ENCODE measurements at regions not wholly inside any gene's neighbourhood (a gene's known extent, or its start where the extent isn't known, plus 50 kb on each side); places are given as distances from the start of the nearest gene placed in this dataset.

DNA sequence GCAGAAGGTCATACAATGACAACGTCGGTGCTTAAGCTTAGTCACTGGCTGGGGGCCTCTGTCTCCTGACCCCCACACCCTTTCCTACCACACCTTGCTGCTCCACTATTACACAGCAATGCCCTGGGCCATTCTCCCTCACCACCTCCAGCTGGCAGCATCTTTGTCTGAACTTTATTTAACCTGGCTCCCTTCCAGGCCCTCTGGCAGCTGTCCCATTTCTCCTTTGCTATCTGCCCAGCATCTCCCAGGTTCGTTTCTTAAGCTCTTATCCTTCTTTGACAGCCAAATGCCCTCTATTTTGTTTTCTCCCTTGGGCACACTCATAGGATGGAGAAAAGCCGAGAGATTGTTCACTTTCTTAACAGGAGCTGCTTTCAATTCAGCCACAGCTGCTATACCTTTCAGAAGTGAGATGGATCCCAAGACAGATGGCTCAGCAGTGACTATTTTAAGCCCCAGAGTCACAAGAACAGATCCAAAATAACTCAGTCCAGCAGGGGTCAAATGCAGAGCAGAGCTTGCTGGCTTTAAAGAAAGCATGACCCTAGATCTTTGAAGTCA lies 1277.1 kb upstream of the AUTS2 start:
- TF ChIP-seq, protein P1, sequence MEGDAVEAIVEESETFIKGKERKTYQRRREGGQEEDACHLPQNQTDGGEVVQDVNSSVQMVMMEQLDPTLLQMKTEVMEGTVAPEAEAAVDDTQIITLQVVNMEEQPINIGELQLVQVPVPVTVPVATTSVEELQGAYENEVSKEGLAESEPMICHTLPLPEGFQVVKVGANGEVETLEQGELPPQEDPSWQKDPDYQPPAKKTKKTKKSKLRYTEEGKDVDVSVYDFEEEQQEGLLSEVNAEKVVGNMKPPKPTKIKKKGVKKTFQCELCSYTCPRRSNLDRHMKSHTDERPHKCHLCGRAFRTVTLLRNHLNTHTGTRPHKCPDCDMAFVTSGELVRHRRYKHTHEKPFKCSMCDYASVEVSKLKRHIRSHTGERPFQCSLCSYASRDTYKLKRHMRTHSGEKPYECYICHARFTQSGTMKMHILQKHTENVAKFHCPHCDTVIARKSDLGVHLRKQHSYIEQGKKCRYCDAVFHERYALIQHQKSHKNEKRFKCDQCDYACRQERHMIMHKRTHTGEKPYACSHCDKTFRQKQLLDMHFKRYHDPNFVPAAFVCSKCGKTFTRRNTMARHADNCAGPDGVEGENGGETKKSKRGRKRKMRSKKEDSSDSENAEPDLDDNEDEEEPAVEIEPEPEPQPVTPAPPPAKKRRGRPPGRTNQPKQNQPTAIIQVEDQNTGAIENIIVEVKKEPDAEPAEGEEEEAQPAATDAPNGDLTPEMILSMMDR (tag by site-specific recombination; IDR thresholded peaks at IDR 0.05), result no peak
- TF ChIP-seq ZNF366 (tag by site-specific recombination; conservative IDR thresholded peaks at IDR 0.05), result no peak
- TF ChIP-seq, protein P2, sequence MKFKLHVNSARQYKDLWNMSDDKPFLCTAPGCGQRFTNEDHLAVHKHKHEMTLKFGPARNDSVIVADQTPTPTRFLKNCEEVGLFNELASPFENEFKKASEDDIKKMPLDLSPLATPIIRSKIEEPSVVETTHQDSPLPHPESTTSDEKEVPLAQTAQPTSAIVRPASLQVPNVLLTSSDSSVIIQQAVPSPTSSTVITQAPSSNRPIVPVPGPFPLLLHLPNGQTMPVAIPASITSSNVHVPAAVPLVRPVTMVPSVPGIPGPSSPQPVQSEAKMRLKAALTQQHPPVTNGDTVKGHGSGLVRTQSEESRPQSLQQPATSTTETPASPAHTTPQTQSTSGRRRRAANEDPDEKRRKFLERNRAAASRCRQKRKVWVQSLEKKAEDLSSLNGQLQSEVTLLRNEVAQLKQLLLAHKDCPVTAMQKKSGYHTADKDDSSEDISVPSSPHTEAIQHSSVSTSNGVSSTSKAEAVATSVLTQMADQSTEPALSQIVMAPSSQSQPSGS (tag by site-specific recombination; IDR thresholded peaks at IDR 0.05; ENCODE audit: low read depth), result no peak
- TF ChIP-seq, protein P3, sequence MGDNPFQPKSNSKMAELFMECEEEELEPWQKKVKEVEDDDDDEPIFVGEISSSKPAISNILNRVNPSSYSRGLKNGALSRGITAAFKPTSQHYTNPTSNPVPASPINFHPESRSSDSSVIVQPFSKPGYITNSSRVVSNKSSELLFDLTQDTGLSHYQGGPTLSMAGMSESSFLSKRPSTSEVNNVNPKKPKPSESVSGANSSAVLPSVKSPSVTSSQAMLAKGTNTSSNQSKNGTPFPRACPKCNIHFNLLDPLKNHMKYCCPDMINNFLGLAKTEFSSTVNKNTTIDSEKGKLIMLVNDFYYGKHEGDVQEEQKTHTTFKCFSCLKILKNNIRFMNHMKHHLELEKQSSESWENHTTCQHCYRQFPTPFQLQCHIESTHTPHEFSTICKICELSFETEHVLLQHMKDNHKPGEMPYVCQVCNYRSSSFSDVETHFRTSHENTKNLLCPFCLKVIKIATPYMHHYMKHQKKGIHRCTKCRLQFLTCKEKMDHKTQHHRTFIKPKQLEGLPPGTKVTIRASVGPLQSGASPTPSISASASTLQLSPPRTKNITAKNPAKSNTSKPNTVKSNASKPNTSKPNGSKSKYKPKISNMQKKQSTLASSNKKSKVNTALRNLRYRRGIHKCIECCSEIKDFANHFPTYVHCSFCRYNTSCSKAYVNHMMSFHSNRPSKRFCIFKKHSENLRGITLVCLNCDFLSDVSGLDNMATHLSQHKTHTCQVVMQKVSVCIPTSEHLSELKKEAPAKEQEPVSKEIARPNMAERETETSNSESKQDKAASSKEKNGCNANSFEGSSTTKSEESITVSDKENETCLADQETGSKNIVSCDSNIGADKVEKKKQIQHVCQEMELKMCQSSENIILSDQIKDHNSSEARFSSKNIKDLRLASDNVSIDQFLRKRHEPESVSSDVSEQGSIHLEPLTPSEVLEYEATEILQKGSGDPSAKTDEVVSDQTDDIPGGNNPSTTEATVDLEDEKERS (tag by site-specific recombination; IDR thresholded peaks at IDR 0.05), result no peak
- TF ChIP-seq, protein P4, sequence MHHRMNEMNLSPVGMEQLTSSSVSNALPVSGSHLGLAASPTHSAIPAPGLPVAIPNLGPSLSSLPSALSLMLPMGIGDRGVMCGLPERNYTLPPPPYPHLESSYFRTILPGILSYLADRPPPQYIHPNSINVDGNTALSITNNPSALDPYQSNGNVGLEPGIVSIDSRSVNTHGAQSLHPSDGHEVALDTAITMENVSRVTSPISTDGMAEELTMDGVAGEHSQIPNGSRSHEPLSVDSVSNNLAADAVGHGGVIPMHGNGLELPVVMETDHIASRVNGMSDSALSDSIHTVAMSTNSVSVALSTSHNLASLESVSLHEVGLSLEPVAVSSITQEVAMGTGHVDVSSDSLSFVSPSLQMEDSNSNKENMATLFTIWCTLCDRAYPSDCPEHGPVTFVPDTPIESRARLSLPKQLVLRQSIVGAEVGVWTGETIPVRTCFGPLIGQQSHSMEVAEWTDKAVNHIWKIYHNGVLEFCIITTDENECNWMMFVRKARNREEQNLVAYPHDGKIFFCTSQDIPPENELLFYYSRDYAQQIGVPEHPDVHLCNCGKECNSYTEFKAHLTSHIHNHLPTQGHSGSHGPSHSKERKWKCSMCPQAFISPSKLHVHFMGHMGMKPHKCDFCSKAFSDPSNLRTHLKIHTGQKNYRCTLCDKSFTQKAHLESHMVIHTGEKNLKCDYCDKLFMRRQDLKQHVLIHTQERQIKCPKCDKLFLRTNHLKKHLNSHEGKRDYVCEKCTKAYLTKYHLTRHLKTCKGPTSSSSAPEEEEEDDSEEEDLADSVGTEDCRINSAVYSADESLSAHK (tag by site-specific recombination; IDR thresholded peaks at IDR 0.05), result no peak
- no peak for TF ChIP-seq ZSCAN30 (tag by site-specific recombination; IDR thresholded peaks at IDR 0.05)

All from HEK293 (cell line).